Astrocyte of the spinal cord (primary cell): ENCODE measurements at regions not wholly inside any gene's neighbourhood (a gene's known extent, or its start where the extent isn't known, plus 50 kb on each side); places are given as distances from the start of the nearest gene placed in this dataset.

ENCODE experiments used
- DNase-seq: peaks from one replicate; pipeline ENCODE4 v3.0.0; 2011; ENCODE audit warnings: low read depth, low spot score
- H3K4me3 ChIP-seq: 2 replicates; pipeline ENCODE4 v1.5.1; 2011; ENCODE audit warnings: low read depth, mild to moderate bottlenecking, low read length, moderate library complexity
- in situ Hi-C: cut with HindIII; loops from 2 replicates; pipeline ENCODE4 v1.10.0; 2017; ENCODE audit warnings: low sequenced_read_pairs
- TF ChIP-seq, protein P1 (sequence below): IDR thresholded peaks from 2 replicates; pipeline ENCODE4 v1.5.1; 2012; ENCODE audit warnings: low read depth, mild to moderate bottlenecking, low read length, inconsistent platforms

DNA sequence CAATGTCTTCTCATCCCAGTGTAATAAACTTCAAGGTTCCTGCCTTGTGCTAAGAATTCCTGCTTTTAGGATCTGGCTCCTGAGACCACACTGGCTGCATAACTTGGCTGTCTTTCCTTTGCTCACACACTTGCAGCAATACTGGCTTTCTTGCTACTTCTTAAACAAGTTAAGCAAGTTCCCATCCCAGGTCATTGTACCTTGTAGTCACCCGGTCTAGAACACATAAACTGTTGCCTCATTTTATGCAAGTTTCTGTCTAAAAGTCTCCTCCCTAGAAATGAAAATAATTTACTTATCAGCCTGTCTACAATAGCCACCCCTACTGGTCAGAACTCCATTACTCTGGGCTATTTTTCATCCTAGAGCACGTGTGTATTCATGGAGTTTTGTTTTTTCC, 887.9 kb upstream of the FAM98A start:
- TF ChIP-seq, protein P1, sequence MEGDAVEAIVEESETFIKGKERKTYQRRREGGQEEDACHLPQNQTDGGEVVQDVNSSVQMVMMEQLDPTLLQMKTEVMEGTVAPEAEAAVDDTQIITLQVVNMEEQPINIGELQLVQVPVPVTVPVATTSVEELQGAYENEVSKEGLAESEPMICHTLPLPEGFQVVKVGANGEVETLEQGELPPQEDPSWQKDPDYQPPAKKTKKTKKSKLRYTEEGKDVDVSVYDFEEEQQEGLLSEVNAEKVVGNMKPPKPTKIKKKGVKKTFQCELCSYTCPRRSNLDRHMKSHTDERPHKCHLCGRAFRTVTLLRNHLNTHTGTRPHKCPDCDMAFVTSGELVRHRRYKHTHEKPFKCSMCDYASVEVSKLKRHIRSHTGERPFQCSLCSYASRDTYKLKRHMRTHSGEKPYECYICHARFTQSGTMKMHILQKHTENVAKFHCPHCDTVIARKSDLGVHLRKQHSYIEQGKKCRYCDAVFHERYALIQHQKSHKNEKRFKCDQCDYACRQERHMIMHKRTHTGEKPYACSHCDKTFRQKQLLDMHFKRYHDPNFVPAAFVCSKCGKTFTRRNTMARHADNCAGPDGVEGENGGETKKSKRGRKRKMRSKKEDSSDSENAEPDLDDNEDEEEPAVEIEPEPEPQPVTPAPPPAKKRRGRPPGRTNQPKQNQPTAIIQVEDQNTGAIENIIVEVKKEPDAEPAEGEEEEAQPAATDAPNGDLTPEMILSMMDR, result no peak
- no peak for DNase-seq
- H3K4me3 ChIP-seq, result no peak overlapping the region
- in situ Hi-C loops, result no loop called here

DNA sequence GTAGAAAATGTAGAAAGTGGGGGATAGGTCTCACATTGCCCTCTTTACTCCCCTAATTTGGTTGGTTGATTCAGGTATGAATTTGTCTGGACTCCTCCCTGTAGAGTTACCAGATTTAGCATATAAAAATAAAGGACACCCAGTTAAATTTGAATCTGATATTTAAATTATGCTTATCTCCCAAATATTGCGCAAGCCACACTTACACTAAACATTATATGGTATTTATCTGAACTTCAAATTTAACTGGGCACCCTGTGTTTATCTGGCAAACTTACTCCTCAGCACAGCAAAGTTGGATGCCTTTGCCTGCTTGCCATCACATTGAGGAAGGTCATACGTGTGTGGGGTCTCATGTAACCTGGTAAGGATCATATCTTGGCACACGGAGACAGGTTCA, 882.4 kb upstream of the FAM98A start:
- TF ChIP-seq, protein P1, result no peak
- no peak for DNase-seq
- H3K4me3 ChIP-seq, result no peak overlapping the region
- in situ Hi-C loops, result no loop called here

DNA sequence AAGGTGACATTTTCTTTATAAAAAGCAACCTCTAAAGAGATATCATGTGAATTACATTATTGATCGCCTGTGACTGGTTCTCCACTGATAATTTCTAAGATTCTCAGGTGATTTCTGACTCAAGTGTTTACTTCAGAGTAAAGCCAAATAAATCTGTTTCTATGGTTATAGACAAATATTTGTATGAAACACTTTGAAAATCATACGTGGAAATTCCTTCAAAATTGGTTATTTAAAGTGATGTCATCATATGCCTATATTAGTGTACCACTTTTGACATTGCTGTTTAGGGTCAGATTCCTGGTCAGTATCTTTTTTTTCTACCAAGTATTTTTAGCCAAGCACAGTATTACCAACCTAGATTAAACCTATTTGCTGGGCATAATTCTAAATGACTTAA, 881.3 kb upstream of the FAM98A start:
- TF ChIP-seq, protein P1, result no peak
- H3K4me3 ChIP-seq, result no peak overlapping the region
- no peak for DNase-seq
- in situ Hi-C loops, result no loop called here

DNA sequence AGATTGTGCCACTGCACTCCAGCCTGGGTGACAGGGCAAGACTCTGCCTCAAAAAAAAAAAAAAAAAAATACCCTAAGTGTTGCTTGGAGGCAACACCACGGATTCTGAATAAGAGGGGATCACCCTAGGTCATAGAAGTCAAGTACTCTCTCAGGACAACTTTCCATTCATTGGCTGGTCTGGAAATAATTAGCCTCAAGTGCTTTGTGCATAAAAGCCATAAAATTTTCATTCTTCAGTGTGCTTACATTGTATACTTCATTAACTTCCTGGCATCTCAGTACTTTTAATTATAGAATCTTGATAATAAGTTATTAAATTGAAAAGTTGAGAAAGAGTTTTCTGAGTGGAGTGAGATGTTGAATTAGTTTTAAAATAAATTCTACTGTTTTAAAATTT, 876.1 kb upstream of the FAM98A start:
- no peak for DNase-seq
- in situ Hi-C loops, result no loop called here
- TF ChIP-seq, protein P1, result no peak

DNA sequence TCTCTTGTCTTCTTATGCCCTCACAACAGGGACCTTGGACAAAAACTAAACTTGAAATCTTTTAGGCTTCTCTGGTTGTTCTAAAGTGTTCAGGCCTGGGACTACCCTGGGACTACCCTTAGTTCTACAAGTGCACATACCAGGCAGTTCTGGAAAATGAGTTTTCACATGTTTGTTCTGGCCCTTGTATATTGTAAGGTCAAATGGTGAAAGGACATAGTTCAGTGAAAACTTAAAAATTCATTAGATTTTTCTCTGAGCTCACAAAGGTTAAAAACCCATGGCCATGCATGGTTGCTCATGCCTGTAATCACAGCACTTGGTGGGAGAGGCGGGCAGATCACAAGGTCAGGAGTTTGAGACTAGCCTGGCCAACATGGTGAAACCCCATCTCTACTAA, 875.5 kb upstream of the FAM98A start:
- DNase-seq, result no peak
- no peak overlapping the region for H3K4me3 ChIP-seq
- in situ Hi-C loops, result no loop called here
- TF ChIP-seq, protein P1, result no peak

More for the DNA sequence above, 876.1 kb upstream of the FAM98A start:
- no peak overlapping the region for H3K4me3 ChIP-seq

DNA sequence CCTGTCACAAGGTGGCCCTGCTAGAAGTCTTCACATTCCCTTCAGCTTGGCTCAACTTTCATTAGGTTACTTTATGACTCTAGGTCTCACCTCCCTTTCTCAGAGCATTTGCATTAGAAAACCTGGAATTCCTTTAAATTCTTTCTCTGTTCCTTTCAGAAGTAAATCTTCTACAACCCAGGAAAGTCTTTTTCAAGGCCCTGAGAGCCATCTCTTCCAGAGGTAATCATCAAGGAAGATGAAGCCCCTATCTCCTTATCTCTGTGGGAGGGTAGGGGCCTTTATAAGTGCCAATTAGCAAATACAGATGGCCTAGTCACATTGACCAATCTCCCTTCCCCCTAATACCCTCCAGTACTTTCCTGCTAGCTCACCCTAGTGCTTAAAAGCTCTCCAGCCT, 848.0 kb upstream of the FAM98A start:
- H3K4me3 ChIP-seq, result no peak overlapping the region
- in situ Hi-C loops, result no loop called here
- TF ChIP-seq, protein P1, result no peak
- DNase-seq, result no peak

DNA sequence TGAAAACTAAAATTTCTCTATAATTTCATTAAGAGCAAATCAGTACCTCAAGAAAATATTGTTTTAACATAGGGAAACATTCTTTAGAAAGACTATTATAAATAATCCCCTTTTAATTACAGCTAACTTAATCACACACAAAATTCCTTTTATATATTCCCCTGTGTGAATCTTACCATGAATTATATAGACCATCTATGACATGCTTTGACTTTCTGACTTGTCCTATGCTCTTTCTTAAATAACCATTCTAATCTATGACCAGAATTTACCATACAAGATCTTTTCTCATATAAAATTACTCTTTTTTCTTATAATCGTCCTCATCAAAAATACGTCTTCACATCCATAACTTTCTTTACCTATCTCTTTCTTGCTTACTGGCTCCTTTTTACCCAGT, 824.2 kb upstream of the FAM98A start:
- H3K4me3 ChIP-seq, result no peak overlapping the region
- DNase-seq, result no peak
- in situ Hi-C loops, result no loop called here
- TF ChIP-seq, protein P1, result no peak
